Mucosa of descending colon (tissue), 3 donors: ENCODE measurements at regions not wholly inside any gene's neighbourhood (a gene's known extent, or its start where the extent isn't known, plus 50 kb on each side); places are given as distances from the start of the nearest gene placed in this dataset.

Source experiments
- ATAC-seq: fragments of 200-7000 bp; cut with Tn5 transposase; one replicate; pipeline ENCODE4 v1.9.1; 2020; ENCODE audit warnings: mild to moderate bottlenecking, moderate library complexity
- DNase-seq, 3 donors: peaks; one replicate each; pipeline ENCODE4 v3.0.0-alpha.2; 2020
- H3K36me3 ChIP-seq: fragments of 200-600 bp; one replicate; pipeline ENCODE4 v1.8.0; 2021; ENCODE audit warnings: low read depth, mild to moderate bottlenecking
- H3K4me1 ChIP-seq: fragments of 200-600 bp; one replicate; pipeline ENCODE4 v1.8.0; 2021; ENCODE audit warnings: low read depth, mild to moderate bottlenecking
- H3K4me3 ChIP-seq: fragments of 200-600 bp; one replicate; pipeline ENCODE4 v1.8.0; 2021; ENCODE audit warnings: mild to moderate bottlenecking
- H3K9me3 ChIP-seq: fragments of 200-600 bp; one replicate; pipeline ENCODE4 v1.8.0; 2021; ENCODE audit warnings: mild to moderate bottlenecking
- intact Hi-C, 2 donors: fragments of 100-400 bp; cut with DNase I in 1 of 2; cut with micrococcal nuclease in 1 of 2; formaldehyde crosslinking; loops; one replicate each; pipeline versions ENCODE4 v1.11.0 to v1.11.1; 2022; cut with DNase I, micrococcal nuclease
- TF ChIP-seq, protein P1 (sequence below): fragments of 200-600 bp; IDR thresholded peaks from one replicate; pipeline ENCODE4 v1.8.0; 2022; ENCODE audit warnings: antibody characterized with exemption, mild to moderate bottlenecking
- donor health status: DM: no; HTN: no; CAD: no; lungs with moderate emphysema.
- donor health status: DM: no; HTN: no; CAD: no.
- donor health status: DM: no; HTN: yes; CAD: no.

DNA sequence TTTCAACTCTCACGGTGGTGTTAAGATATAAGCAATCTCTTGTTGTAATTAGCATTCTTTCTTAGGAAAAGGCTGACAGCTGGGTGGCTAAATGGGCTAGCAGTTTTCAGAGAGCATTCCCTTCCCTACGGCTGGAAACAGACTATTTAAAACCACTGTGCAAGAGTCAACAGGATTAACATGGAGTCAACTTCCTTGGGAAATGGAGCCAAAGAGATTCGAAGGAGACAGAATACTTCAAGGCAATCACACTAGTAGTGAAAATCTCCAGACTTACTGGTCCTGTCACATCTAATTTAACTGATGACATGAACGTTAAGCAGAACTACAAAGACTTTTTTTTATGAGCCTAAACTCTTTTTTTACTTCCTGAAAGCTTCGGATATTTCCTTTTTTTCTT is 453.3 kb upstream of the ITGA1 start:
- intact Hi-C loops, result no loop called here
- H3K4me3 ChIP-seq, result no peak overlapping the region
- H3K4me1 ChIP-seq, result no peaks in the 10 kb centered on the region
- no peaks in the 10 kb centered on the region for H3K36me3 ChIP-seq
- DNase-seq, result no peak
- ATAC-seq, result no peak
- H3K9me3 ChIP-seq, result no peaks in the 10 kb centered on the region
- TF ChIP-seq, protein P1, sequence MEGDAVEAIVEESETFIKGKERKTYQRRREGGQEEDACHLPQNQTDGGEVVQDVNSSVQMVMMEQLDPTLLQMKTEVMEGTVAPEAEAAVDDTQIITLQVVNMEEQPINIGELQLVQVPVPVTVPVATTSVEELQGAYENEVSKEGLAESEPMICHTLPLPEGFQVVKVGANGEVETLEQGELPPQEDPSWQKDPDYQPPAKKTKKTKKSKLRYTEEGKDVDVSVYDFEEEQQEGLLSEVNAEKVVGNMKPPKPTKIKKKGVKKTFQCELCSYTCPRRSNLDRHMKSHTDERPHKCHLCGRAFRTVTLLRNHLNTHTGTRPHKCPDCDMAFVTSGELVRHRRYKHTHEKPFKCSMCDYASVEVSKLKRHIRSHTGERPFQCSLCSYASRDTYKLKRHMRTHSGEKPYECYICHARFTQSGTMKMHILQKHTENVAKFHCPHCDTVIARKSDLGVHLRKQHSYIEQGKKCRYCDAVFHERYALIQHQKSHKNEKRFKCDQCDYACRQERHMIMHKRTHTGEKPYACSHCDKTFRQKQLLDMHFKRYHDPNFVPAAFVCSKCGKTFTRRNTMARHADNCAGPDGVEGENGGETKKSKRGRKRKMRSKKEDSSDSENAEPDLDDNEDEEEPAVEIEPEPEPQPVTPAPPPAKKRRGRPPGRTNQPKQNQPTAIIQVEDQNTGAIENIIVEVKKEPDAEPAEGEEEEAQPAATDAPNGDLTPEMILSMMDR, result no peak

DNA sequence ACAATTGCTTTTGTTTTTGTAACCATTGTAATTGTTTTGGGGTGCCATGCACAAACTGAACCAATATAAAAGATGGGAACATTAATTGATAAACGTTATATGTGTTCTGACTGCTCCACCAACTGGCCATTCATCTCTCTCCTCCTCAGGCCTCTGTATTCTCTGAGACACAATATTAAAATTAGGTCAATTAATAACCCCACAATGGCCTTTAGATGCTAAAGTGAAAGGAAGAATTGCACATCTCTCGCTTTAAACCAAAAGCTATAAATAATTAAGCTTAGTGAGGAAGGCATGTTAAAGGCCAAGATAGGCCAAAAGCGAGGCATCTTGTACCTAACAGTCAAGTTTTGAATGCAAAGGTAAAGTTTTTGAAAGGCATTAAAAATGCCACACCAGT is 448.4 kb upstream of the ITGA1 start:
- intact Hi-C loops, result no loop called here
- H3K36me3 ChIP-seq, result no peaks in the 10 kb centered on the region
- TF ChIP-seq, protein P1, result no peak
- H3K9me3 ChIP-seq, result no peaks in the 10 kb centered on the region
- DNase-seq (no peak), ATAC-seq (no peak)
- H3K4me3 ChIP-seq, result no peak overlapping the region
- no peaks in the 10 kb centered on the region for H3K4me1 ChIP-seq

DNA sequence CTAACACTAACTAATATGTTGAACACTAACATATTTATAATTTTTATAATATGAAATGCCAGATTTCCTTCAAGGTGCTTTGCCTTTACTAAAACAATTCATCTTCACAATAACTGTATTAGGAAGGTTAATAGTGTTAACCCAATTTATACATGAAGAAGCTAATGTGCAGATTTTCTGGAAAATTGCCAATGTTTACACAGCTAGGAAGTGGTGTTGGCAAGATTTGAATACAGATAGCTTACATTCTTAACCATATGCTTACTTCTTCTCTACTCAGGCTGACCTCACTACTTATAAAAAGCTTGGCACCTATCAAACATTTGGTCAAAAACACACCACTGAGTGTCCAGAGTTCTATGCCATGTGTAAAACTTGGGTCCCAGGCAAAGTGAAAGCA is 445.4 kb upstream of the ITGA1 start:
- TF ChIP-seq, protein P1, result no peak
- Histone ChIP-seq H3K36me3 (no peaks in the 10 kb centered on the region), H3K4me1 (no peaks in the 10 kb centered on the region), H3K9me3 (no peaks in the 10 kb centered on the region), H3K4me3 (no peak overlapping the region)
- DNase-seq, result no peak
- intact Hi-C loops, result no loop called here
- ATAC-seq, result no peak

DNA sequence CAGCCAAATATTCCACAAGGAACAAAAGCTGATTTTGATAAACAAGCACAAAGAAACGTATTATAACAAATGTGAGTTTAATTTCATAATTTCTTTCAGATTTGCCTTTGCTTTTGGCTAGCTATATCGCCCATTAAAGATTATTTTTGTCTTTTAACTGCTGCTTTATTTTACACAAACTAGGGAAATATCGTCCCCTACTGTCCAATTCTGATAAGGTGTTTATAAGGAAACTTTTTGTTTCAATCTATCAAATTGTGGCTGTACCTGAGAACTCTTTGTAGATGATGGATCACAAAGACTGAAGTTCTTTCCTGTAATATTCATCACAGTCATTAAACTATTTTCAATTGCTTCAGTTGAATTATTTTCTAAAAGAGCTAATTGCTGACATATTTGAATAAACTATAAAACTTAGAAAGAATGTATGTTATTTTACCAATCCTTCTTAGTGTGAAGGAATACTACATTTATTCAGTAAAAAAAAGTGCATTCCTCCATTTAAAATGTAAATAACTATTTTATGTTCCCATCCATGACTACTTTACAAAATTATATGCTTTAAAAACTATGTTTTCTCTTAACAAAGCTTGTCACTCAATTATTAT is 431.3 kb upstream of the ITGA1 start:
- H3K4me3 ChIP-seq, result no peak overlapping the region
- ATAC-seq (no peak), DNase-seq (no peak)
- TF ChIP-seq, protein P1, result no peak
- H3K4me1 ChIP-seq, result no peaks in the 10 kb centered on the region
- H3K36me3 ChIP-seq, result no peaks in the 10 kb centered on the region
- intact Hi-C loops, result no loop called here
- H3K9me3 ChIP-seq, result no peaks in the 10 kb centered on the region

DNA sequence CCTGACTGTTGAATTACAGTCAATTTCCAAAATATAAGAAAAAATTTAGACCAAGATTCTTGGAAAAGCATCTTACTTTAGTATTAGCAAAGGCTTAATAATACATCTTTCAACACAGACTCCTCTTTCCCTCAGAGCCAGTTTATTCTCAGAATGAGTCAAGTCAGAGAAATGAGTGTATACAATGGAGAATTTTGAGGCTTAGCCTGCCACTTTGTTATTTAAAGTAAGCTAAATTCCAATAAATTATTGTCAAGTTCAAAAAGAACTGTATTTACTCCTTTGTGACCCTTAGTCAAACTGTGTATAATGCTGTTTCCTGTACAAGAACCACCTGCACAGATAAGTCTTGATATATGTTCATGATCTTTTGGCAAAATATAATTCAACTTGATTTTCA is 428.5 kb upstream of the ITGA1 start:
- H3K4me3 ChIP-seq, result no peak overlapping the region
- intact Hi-C loops, result no loop called here
- no peaks in the 10 kb centered on the region for H3K36me3 ChIP-seq
- no peaks in the 10 kb centered on the region for H3K9me3 ChIP-seq
- TF ChIP-seq, protein P1, result no peak
- no peaks in the 10 kb centered on the region for H3K4me1 ChIP-seq
- DNase-seq (no peak), ATAC-seq (no peak)

DNA sequence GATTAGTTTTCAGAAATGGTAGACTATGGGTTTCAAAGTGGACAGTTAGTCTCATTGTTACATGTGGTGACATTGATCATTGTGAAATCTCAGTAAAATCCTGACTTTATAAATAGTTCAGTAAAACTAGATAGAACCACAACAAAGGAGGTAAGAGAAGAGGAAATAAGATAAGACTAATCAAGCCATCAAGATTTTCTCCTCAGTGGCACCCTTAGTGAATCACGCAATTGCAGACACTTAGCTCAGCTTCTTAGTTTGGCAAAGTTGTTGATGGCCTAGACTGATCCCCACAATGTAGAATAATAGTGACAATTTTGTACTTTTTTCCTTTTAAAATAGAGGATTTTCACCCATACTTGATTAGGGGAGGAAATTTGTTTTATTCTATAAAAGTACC is 426.7 kb upstream of the ITGA1 start:
- Histone ChIP-seq H3K9me3 (no peaks in the 10 kb centered on the region), H3K4me3 (no peak overlapping the region), H3K36me3 (no peaks in the 10 kb centered on the region), H3K4me1 (no peaks in the 10 kb centered on the region)
- DNase-seq, result no peak
- intact Hi-C loops, result no loop called here
- ATAC-seq, result no peak
- TF ChIP-seq, protein P1, result no peak
